Neural progenitor cell (in vitro differentiated cells): ENCODE measurements at regions not wholly inside any gene's neighbourhood (a gene's known extent, or its start where the extent isn't known, plus 50 kb on each side); places are given as distances from the start of the nearest gene placed in this dataset.

Experiments
- CTCF ChIP-seq: fragments of 200-600 bp; sonication (generic); IDR thresholded peaks from 2 replicates; pipeline ENCODE4 v1.5.1; 2017; ENCODE audit warnings: antibody characterized with exemption, mild to moderate bottlenecking
- EZH2 ChIP-seq: fragments of 200-600 bp; sonication (generic); IDR thresholded peaks from 2 replicates; pipeline ENCODE4 v1.6.1; 2017; ENCODE audit warnings: antibody characterized with exemption, mild to moderate bottlenecking, moderate library complexity
- EZH2phosphoT487 ChIP-seq: fragments of 200-600 bp; sonication (generic); IDR thresholded peaks from 2 replicates; pipeline ENCODE4 v1.6.1; 2017; ENCODE audit warnings: antibody characterized with exemption

GRCh38 chr6:169833258-169833794, 81.9 kb downstream of the ERMARD start:
- TF ChIP-seq CTCF (no peak), EZH2 (no peak), EZH2phosphoT487 (no peak)
